ENCODE measurements at regions not wholly inside any gene's neighbourhood (a gene's known extent, or its start where the extent isn't known, plus 50 kb on each side); places are given as distances from the start of the nearest gene placed in this dataset.

DNA sequence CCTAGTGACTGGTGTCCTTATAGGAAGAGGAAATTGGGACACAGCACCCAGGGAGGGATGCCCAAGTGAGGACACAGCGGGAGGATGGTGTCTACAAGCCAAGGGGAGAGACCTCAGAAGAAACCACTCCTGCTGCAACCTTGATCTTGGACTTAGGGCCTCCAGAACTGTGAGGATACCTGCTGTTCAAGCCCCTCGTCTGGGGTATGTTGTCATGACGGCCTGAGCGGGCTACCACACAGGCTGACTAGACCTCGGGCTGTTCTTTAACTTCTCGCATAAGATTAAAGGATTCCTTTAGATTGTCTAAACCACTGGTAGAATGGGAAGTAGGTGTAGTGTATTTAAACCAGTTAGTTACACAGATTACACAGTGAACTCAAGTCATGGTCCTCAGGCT, 138.3 kb downstream of the ASB1 start:
- TF ChIP-seq, protein P1, sequence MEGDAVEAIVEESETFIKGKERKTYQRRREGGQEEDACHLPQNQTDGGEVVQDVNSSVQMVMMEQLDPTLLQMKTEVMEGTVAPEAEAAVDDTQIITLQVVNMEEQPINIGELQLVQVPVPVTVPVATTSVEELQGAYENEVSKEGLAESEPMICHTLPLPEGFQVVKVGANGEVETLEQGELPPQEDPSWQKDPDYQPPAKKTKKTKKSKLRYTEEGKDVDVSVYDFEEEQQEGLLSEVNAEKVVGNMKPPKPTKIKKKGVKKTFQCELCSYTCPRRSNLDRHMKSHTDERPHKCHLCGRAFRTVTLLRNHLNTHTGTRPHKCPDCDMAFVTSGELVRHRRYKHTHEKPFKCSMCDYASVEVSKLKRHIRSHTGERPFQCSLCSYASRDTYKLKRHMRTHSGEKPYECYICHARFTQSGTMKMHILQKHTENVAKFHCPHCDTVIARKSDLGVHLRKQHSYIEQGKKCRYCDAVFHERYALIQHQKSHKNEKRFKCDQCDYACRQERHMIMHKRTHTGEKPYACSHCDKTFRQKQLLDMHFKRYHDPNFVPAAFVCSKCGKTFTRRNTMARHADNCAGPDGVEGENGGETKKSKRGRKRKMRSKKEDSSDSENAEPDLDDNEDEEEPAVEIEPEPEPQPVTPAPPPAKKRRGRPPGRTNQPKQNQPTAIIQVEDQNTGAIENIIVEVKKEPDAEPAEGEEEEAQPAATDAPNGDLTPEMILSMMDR (IDR thresholded peaks at IDR 0.05): no peak
- TF ChIP-seq POLR2AphosphoS5 (IDR thresholded peaks at IDR 0.05; ENCODE audit: low read depth, low read length): no peak
